ENCODE measurements at regions not wholly inside any gene's neighbourhood (a gene's known extent, or its start where the extent isn't known, plus 50 kb on each side); places are given as distances from the start of the nearest gene placed in this dataset.

GRCh38 chr5:162283609-162284008, 216.0 kb downstream of the GABRG2 start:
- no peak for TF ChIP-seq CTCF (IDR thresholded peaks at IDR 0.05; ENCODE audit: extremely low read depth in 1 of 2, insufficient read depth in 1 of 2, low read depth in 1 of 2, low read length in 2 of 2)
- no peak for TF ChIP-seq POLR2AphosphoS5 (IDR thresholded peaks at IDR 0.05; ENCODE audit: insufficient read depth, low read depth, low read length)
- no peak for TF ChIP-seq EZH2 (IDR thresholded peaks at IDR 0.05; ENCODE audit: borderline replicate concordance, low read depth, low read length, severe bottlenecking)
- TF ChIP-seq POLR2A (IDR thresholded peaks at IDR 0.05; ENCODE audit: low read depth, low read length): no peak

Measured in endothelial cell of umbilical vein (primary cell).